Nucleus accumbens (tissue), 56 donors: ENCODE measurements at regions not wholly inside any gene's neighbourhood (a gene's known extent, or its start where the extent isn't known, plus 50 kb on each side); places are given as distances from the start of the nearest gene placed in this dataset.
"Not testable (repeated sequence)": the region's sequence is repeated elsewhere in the genome, so short reads cannot be mapped to it uniquely, and the experiment has no call there.

Experiments
- DNase-seq, 56 donors: peaks; one replicate each; lab custom pipeline; 2025; lab: John Stamatoyannopoulos, UW

DNA sequence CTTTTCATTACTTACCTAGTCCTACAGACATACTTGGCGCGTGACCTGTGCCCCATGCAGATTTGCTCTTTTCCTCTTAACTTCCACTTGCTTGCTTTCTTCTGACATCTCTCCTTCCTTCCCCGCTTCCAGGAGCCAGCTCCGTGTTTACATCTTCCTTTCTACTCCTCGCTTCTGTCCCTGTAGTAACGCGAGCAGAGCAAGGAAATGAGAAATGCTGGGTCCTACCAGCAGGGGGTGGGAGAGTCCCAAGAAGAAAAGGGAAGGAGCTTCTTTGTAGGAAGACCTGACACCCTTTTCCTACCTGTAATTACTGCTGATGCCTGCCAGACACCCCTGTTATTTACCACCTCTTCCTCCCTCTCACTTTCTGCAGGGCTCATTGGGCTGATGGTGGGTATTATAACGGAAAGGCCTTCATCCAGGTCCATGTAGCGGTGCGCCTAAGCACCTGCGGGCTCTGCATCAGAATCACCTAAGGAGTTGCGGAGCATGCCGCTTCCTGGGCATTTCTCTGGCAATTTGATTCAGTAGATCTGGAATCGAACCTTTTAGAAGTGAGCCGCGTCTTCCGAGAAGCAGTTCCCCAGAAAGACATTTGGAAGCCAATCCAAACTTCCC, 1260.8 kb upstream of the WWC1 start:
- no peak for DNase-seq

DNA sequence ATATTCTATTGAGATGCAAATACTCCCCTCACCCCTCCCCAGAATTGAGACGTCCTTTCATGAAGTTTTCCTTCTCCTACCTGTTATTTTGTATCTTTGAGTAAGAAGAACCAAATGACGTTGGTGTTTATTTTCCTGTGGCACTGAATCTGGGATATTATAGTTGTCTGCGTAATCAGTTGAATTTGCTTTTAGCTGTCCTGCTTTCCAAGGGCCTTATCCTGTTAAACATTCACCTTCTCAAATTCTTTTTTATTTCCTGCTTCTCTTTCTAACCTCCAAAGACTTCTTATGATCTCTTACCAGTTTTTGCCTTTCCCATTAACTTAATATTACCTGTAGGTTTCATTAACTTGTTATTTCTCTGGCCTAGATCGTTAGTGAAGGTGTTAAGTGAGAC, 1254.9 kb upstream of the WWC1 start:
- DNase-seq = no peak

GRCh38 chr5:167049043-167049663, 1242.3 kb upstream of the WWC1 start:
- peak in 9 of 56 donors; percentile 2 to 23 (median 9) for DNase-seq

DNA sequence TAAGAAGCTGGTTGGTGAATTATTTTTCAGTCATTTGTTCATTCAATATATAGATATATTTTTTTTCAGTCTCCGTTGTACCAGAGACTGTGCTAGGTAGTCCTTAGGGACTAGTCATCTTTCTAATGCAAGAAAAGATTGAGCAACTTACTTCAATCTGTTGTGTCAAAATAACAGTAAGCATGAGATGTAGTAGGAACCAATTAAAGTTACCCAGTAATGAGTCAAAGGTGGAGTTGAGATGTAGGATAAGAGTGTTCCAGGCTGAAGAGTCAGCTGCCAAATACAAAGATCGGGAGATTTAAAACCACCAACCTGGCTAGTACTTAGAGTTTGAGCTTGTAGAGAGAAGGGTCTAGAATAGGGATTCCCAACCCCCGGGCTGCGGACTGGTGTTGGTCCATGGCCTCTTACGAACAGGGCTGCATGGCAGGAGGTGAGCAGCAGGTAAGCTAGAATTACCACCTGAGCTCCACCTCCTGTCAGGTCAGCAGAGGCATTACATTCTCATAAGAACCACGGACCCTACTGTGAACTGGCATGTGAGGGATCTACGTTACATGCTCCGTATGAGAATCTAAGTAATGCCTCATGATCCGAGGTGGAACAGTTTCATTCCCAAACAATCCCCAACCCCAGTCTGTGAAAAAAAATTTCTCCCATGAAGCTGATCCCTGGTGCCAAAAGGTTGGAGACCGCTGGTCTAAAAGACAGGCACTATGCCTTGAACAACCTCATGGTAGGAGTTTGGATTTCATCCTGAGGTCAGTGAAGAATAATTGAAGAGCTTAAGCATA, 1241.5 kb upstream of the WWC1 start:
- no peak for DNase-seq

- no peak for DNase-seq
These were observed 1240.7 kb upstream of the WWC1 start for GRCh38 chr5:167050568-167051401.

DNA sequence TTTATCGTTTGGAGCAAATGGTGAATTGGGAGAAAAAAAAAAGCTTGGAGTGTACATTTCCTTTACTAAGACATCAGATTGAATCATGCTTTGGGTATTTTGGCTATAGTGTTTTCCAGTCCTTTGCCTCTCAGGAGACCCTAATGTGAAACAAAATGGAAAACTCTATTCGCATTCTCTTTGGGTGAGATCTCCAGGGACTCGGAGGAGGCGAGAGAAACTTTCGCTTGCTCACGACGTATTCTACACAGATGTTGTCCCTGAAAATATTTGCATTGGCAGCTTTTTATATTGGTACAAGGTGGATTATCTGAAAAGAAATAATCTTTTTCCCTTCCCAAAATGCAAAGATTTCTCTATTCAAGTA, 1240.1 kb upstream of the WWC1 start:
- no peak for DNase-seq

- no peak for DNase-seq
These were observed 1238.7 kb upstream of the WWC1 start for GRCh38 chr5:167052791-167053190.

- no peak for DNase-seq
These were observed 1233.8 kb upstream of the WWC1 start for GRCh38 chr5:167057665-167058064.

GRCh38 chr5:167061695-167062094, 1229.8 kb upstream of the WWC1 start:
- DNase-seq = no peak

GRCh38 chr5:167063116-167063515, 1228.3 kb upstream of the WWC1 start:
- no peak for DNase-seq

GRCh38 chr5:167063788-167064187, 1227.7 kb upstream of the WWC1 start:
- DNase-seq = no peak

- DNase-seq = no peak
These were observed 1227.2 kb upstream of the WWC1 start for GRCh38 chr5:167064198-167064776.

- no peak for DNase-seq
These were observed 1225.7 kb upstream of the WWC1 start for GRCh38 chr5:167065794-167066193.

DNA sequence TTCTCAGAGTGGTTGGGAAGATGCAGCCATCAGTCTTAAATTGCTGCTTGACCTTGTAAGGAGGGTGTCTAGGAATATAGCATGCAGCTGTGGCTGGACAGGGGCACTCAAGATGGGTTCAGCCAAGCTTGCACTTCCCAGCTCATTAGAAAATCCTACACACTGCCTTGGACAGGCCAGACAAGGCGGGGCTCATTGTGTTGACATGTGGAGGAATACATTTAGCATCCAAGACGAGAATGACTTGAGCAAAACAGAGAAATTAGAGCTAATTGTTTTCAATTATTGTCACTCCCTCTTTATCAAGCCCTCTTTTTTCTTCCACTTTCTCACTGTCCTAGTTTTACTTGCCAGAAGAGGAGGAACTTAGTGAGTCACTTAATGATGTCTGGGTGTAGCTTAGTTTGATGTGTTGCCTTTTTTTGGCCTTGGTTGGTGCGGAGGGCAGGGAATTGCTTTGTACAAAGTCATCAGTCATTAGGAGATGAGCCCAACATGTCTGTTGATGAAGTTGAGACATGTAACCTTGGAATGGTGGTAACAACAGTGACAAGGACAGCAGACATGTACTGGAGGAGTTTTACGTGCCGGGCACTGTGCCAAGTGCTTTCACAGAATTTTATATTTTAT, 1219.3 kb upstream of the WWC1 start:
- DNase-seq = peak in 1 of 56 donors; percentile 2

- DNase-seq = no peak
These were observed 1209.9 kb upstream of the WWC1 start for GRCh38 chr5:167081561-167081960.

GRCh38 chr5:167096816-167097215, 1194.6 kb upstream of the WWC1 start:
- no peak for DNase-seq

DNA sequence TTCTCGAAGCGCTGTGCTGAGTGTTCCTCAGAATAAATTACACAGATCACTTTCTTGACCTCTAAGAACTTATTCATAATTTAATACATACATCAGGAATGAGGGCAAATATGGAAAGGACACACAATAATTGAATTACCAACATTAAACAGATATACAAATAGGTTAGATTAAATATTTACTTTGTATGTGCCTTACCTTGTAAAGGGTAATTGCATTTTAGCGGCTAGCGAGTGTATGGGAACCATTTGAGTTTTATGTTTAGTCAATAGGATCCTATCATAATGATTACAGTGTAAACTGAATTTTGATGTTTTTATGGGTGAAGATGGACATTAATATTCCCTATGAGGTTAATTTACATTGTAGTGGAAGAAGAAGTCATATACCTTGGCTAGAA, 1187.1 kb upstream of the WWC1 start:
- no peak for DNase-seq

DNA sequence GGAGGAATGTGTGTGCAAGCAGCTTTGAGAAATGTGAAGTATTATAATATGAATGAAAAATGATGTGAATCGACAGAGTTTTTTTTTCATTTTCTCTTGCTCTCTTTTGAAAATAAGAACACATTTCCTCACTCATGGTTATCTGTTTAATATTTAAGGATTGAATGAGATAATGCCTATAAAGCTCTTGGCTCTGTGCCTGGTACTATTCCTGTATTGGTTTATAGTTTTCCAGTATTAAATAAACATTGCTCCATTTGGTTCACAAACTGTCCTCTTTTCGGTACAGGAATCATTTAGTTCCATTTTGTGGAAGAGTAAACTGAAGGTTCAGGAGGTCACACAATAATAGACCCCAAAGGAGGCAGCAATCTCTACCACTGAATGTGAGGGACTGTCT, 1185.5 kb upstream of the WWC1 start:
- DNase-seq = no peak

- no peak for DNase-seq
These were observed 1183.8 kb upstream of the WWC1 start for GRCh38 chr5:167107684-167108083.

DNA sequence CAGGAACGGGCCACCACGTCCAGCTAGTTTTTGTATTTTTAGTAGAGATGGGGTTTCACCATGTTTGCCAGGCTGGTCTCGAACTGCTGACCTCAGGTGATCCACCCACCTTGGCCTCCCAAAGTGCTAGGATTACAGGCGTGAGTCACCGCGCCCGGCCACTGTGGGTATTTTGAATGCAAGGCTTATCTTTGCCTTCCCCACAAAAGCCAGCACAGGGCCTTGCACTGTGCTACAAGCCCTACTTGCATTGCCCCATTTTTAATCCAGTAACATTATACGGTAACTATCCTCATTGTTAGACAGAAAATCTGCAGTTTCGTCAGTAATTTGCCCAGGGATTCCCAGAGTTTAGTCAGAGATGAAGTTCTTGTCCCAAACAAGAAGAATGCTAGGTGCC, 1183.2 kb upstream of the WWC1 start:
- not testable (repeated sequence) for DNase-seq
